Keratinocyte (primary cell): ENCODE measurements at regions not wholly inside any gene's neighbourhood (a gene's known extent, or its start where the extent isn't known, plus 50 kb on each side); places are given as distances from the start of the nearest gene placed in this dataset.

ENCODE experiments used
- DNase-seq: peaks from one replicate; pipeline ENCODE4 v3.0.0-alpha.2; 2011; ENCODE audit warnings: low read depth, missing footprints, low spot score
- FAIRE-seq: peaks from 2 replicates; lab custom pipeline; 2011; peaks lifted over from hg19 to GRCh38; lab: Jason Lieb, UNC
- H2AFZ ChIP-seq: 2 replicates; pipeline ENCODE4 v1.6.0; 2012; ENCODE audit warnings: low read length, control low read depth, inconsistent platforms; ENCODE audit not compliant: control insufficient read depth
- H3K27ac ChIP-seq: 2 replicates; pipeline ENCODE4 v1.5.1; 2011; ENCODE audit warnings: low read length; ENCODE audit not compliant: control insufficient read depth, insufficient read depth
- H3K27me3 ChIP-seq: 3 replicates; pipeline ENCODE4 v1.6.0; 2011; ENCODE audit warnings: low read length; ENCODE audit not compliant: control insufficient read depth, insufficient read depth; ENCODE audit errors: extremely low read depth
- H3K36me3 ChIP-seq, 2 experiments: 2 replicates in 1 of 2; 3 replicates in 1 of 2; pipeline ENCODE4 v1.5.1; 2011; ENCODE audit warnings: low read length in 2 of 2, mild to moderate bottlenecking in 1 of 2; ENCODE audit not compliant: control insufficient read depth in 2 of 2, insufficient read depth in 2 of 2; ENCODE audit errors: extremely low read depth in 1 of 2
- H3K4me1 ChIP-seq: 3 replicates; pipeline ENCODE4 v1.5.1; 2011; ENCODE audit warnings: low read length; ENCODE audit not compliant: control insufficient read depth, insufficient read depth; ENCODE audit errors: extremely low read depth
- H3K4me2 ChIP-seq: 3 replicates; pipeline ENCODE4 v1.6.0; 2011; ENCODE audit warnings: low read depth, low read length; ENCODE audit not compliant: control insufficient read depth, insufficient read depth; ENCODE audit errors: extremely low read depth
- H3K4me3 ChIP-seq, 3 experiments: fragments of 200-600 bp in 1 of 3; sonication (generic) in 1 of 3; 2 replicates in 2 of 3; 3 replicates in 1 of 3; pipeline ENCODE4 v1.5.1; 2011 to 2016; ENCODE audit warnings: low read length in 3 of 3, mild to moderate bottlenecking in 3 of 3, control low read depth in 2 of 3, inconsistent platforms in 1 of 3, low read depth in 1 of 3, mixed read lengths in 1 of 3, mixed run types in 1 of 3, moderate library complexity in 1 of 3; ENCODE audit not compliant: control insufficient read depth in 2 of 3, insufficient read depth in 2 of 3; ENCODE audit errors: extremely low read depth in 1 of 3
- H3K79me2 ChIP-seq: 2 replicates; pipeline ENCODE4 v1.6.0; 2012; ENCODE audit warnings: low read length; ENCODE audit not compliant: control insufficient read depth, insufficient read depth
- H3K9ac ChIP-seq: 3 replicates; pipeline ENCODE4 v1.6.0; 2011; ENCODE audit warnings: low read length; ENCODE audit not compliant: control insufficient read depth, insufficient read depth; ENCODE audit errors: extremely low read depth
- H3K9me1 ChIP-seq: 3 replicates; pipeline ENCODE4 v1.6.0; 2011; ENCODE audit warnings: low read length; ENCODE audit not compliant: control insufficient read depth, insufficient read depth; ENCODE audit errors: extremely low read depth
- H3K9me3 ChIP-seq: 2 replicates; pipeline ENCODE4 v1.5.1; 2012; ENCODE audit warnings: low read depth, low read length; ENCODE audit not compliant: control insufficient read depth
- H4K20me1 ChIP-seq: 3 replicates; pipeline ENCODE4 v1.6.0; 2011; ENCODE audit warnings: low read length; ENCODE audit not compliant: control insufficient read depth, insufficient read depth; ENCODE audit errors: extremely low read depth
- CTCF ChIP-seq, 3 experiments: IDR thresholded peaks in 1 of 3; conservative IDR thresholded peaks in 1 of 3; optimal IDR thresholded peaks in 1 of 3; 2 replicates in 2 of 3; 3 replicates in 1 of 3; pipeline versions ENCODE3 to v1.5.1; 2011; ENCODE audit warnings: low read length in 3 of 3, mild to moderate bottlenecking in 3 of 3, moderate library complexity in 2 of 3, control low read depth in 1 of 3, inconsistent platforms in 1 of 3; ENCODE audit not compliant: insufficient read depth in 2 of 3; ENCODE audit errors: extremely low read depth in 1 of 3
- EZH2 ChIP-seq: IDR thresholded peaks from one replicate; pipeline ENCODE4 v1.6.1; 2012; ENCODE audit warnings: inconsistent platforms, mild to moderate bottlenecking, low read length, moderate library complexity
- dilution Hi-C: fragments of 300-500 bp; cut with MboI; formaldehyde crosslinking; loops from one replicate; pipeline ENCODE4 v1.7.0; 2020; ENCODE audit warnings: low sequenced_read_pairs; ENCODE audit not compliant: extremely low pct_ligation_motif_present

DNA sequence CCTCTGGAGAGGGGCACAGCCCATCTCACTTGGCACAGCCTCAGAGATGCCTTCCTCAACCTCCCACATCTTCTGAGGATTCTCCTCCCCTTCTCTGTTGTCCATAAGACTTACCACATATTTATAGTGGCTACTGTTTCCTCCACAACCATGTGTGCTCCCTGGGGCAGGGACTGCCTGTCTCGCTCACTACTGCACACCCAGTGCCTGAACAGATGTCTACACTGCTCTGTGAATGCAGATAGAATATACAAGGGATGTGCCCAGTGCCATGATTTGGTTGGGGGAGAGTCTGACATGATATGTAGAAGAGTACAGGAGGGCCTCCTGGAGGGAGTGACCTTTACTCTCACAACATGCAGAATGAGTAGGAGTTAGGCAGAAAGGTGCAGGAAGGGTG lies 67.3 kb upstream of the ANO1 start:
- DNase-seq (no peak), FAIRE-seq (no peak)
- Histone ChIP-seq H3K27ac (no peak overlapping the region), H3K27me3 (no peaks in the 10 kb centered on the region), H3K36me3 (no peaks in the 10 kb centered on the region), H3K4me2 (no peak overlapping the region), H3K9me3 (no peaks in the 10 kb centered on the region), H3K79me2 (no peaks in the 10 kb centered on the region), H3K9me1 (no peaks in the 10 kb centered on the region), H3K4me3 (no peak overlapping the region), H2AFZ (no peak overlapping the region), H4K20me1 (no peaks in the 10 kb centered on the region), H3K9ac (no peak overlapping the region), H3K4me1 (peaks cover 5% of the 10 kb centered on the region)
- dilution Hi-C loops = no loop called here
- TF ChIP-seq EZH2 (no peak), CTCF (optimal IDR thresholded peaks at IDR 0.05 in 1 of 3, IDR thresholded peaks at IDR 0.05 in 1 of 3, conservative IDR thresholded peaks at IDR 0.05 in 1 of 3; ENCODE audit: extremely low read depth in 1 of 3, insufficient read depth in 2 of 3, low read length in 3 of 3) (no peak)

DNA sequence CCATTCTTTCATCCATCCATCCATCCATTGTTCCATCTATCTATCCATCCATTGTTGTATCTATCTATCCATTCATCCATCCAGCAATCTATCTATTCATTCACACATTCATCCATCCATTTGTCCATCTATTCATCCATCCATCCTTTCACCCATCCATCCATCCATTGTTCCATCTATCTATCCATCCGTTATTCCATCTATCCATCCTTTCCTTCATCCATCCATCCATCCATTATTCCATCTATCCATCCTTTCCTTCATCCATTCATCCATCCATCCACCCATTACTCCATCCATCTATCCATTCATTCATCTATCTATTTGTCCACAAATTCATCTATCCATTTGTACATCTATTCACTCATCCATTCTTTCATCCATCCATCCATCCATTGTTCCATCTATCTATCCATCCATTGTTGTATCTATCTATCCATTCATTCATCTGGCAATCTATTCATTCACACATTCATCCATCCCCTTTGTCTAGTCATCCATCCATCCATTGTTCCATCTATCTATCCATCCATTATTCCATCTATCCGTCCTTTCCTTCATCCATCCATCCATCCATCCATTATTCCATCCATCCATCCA lies 65.9 kb upstream of the ANO1 start:
- no peaks in the 10 kb centered on the region for H3K79me2 ChIP-seq
- H2AFZ ChIP-seq = no peak overlapping the region
- no peak overlapping the region for H3K27ac ChIP-seq
- no peaks in the 10 kb centered on the region for H3K36me3 ChIP-seq
- no peak overlapping the region for H3K9ac ChIP-seq
- FAIRE-seq (no peak), DNase-seq (no peak)
- H3K4me3 ChIP-seq = no peak overlapping the region
- H3K9me3 ChIP-seq = no peaks in the 10 kb centered on the region
- dilution Hi-C loops = no loop called here
- TF ChIP-seq CTCF (optimal IDR thresholded peaks at IDR 0.05 in 1 of 3, IDR thresholded peaks at IDR 0.05 in 1 of 3, conservative IDR thresholded peaks at IDR 0.05 in 1 of 3; ENCODE audit: extremely low read depth in 1 of 3, insufficient read depth in 2 of 3, low read length in 3 of 3) (no peak), EZH2 (no peak)
- no peak overlapping the region for H3K4me2 ChIP-seq
- no peaks in the 10 kb centered on the region for H3K9me1 ChIP-seq
- no peaks in the 10 kb centered on the region for H3K27me3 ChIP-seq
- no peaks in the 10 kb centered on the region for H4K20me1 ChIP-seq
- peaks cover 16% of the 10 kb centered on the region for H3K4me1 ChIP-seq
